ENCODE measurements at regions not wholly inside any gene's neighbourhood (a gene's known extent, or its start where the extent isn't known, plus 50 kb on each side); places are given as distances from the start of the nearest gene placed in this dataset.
"Not testable (repeated sequence)": the region's sequence is repeated elsewhere in the genome, so short reads cannot be mapped to it uniquely, and the experiment has no call there.

DNA sequence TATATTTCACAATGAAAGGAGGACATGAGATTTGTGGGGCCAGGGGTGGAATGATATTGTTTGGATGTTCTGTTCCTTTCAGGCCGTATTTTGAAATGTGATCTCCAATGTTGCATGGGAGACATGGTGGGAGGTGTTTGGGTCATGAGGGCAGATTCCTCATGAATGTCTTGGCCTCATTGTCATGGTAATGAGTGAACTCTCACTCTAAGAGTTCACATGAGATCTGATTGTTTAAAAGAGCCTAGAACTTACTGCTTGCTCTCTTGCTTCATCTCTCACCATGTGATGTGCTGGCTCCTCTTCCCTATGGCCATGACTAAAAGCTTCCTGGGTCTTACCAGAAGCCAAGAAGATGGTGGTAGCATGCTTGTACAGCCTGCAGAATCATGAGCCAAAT is 1183.0 kb downstream of the TECRL start:
- DNase-seq, result no peak

- no peak for DNase-seq
Measured at GRCh38 chr4:63222466-63222865, 1186.8 kb downstream of the TECRL start.

- no peak for DNase-seq
Measured at GRCh38 chr4:63221477-63221876, 1187.8 kb downstream of the TECRL start.

- no peak for DNase-seq
Measured at GRCh38 chr4:63218856-63219255, 1190.4 kb downstream of the TECRL start.

GRCh38 chr4:63214076-63214475 is 1195.2 kb downstream of the TECRL start:
- DNase-seq, result no peak

DNA sequence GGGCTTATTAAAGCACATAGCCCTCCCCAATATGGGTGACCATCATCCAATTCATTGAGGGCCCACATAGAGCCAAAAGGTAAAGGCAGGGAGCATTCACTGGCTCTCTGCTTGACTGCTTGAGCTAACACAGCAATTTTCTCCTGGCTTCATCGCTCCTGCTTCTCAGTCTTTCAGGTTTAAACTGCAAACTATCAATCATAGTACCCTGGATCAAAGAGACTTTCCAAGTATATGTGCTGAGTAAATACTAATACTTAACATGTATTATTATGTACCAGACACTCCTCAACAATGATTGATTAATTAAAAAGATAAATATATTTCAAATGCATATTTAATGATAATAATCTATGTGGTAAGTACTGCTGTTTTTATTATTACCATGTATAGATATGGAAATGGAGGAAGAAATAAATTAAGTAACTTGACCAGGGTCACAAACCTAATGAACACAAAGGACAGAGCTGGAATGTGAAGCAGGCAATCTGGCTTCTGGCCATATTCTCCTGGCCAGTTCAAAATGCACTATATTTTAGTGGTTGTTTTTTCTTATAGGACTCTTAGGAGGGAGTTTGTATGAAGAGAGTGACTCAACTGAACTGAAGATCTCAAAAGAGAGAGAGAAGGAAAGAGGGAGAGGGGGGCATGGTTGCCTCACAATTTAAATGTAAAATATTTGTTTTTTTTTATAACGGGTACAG is 1197.3 kb downstream of the TECRL start:
- no peak for DNase-seq

DNA sequence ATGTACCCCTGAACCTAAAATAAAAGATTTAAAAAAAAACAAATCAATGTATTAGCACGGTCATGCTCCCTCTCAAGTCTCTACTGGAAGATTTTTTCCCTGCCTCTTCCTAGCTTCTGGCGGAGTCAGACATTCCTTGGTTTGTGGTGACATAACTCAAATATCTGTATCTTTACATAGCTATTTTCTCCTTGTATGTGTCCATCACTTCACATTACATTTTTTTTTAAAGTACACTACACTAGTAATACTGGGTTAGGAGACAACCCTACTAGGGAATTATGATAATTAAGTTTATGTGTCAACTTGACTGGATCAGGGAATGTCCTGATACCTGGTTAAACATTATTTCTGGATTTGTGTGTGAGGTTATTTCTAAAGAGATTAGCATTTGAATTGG is 1197.9 kb downstream of the TECRL start:
- no peak for DNase-seq

GRCh38 chr4:63193029-63193428 is 1216.2 kb downstream of the TECRL start:
- not testable (repeated sequence) for DNase-seq

DNA sequence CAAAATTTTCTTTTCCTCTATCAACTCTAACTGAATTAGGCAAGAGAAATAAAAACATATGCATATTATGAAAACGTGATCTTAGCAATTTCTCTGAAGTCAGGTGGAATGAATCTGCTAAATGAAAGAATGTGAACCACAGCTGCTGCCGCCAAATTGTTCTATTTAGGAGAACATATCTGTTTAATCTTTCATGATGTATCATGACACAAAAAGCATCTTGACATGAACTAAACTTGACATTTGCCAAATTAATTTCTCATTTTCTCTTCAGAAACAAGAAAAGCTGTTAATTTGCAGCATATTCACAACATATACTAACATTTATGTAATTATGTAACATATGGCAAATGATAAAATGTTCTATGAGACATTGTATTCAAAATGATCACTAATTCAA is 1237.9 kb downstream of the TECRL start:
- no peak for DNase-seq

GRCh38 chr4:63170923-63171322 is 1238.3 kb downstream of the TECRL start:
- no peak for DNase-seq

DNA sequence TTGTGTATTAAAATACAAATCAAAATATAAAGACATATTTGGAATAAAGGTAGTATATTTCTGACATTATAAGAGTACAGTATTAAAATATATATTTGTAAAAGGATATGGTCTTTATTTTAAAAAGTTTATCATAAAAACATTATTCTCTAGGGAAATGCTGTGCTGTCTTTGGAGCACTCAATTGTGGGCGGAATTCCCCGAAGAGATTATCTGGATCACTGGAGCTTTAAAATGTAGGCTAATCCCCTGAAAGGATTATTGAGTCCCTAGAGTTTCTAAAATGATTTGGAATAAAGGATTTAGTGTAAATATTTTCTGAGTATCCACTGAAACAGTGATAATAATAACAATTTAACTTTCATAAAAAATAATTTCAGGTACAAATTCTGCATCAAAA is 1239.4 kb downstream of the TECRL start:
- no peak for DNase-seq

DNA sequence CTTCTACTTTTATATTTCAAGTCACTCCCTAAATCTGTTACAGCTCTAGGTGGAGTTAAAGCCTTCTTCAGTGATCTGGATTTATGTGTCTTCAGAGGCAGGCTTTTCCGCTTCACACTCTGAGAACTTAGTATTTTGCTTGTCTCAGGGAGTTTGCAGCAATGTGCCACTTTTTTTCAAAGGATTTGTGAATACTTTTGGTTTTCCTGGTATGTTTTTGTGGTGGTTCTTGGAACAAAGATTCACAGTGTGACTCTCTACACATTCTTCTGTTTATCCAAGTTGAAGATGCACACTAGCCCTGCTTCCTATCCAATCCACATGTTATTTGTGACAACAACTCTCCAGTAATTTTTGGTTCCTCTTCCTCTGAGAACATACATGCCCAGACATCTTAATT is 1253.7 kb downstream of the TECRL start:
- DNase-seq, result no peak

GRCh38 chr4:63123441-63123840 is 1285.8 kb downstream of the TECRL start:
- DNase-seq, result no peak

- no peak for DNase-seq
Measured at GRCh38 chr4:63122955-63123354, 1286.3 kb downstream of the TECRL start.

DNA sequence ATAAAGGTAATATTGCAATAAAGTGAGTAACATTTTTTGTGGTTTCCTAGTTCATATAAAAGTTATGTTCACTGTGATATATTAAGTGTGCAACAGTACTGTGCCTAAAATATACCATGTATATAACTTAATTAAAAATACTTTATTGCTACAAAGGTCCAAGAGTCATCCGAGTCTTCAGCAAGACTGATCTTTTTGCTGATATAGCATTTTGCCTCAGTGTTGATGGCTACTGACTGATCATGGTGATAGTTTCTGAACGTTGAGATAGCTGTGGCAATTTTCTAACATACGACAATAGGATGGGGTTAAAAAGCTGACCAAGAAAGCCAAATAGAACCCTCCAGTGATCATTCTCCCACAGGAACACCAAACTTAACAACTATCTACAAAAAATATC is 1302.7 kb downstream of the TECRL start:
- DNase-seq, result no peak

GRCh38 chr4:63105839-63106238 is 1303.4 kb downstream of the TECRL start:
- no peak for DNase-seq

GRCh38 chr4:63090641-63091040 is 1318.6 kb downstream of the TECRL start:
- DNase-seq, result no peak

- DNase-seq, result no peak
Measured at GRCh38 chr4:63085091-63085490, 1324.2 kb downstream of the TECRL start.

DNA sequence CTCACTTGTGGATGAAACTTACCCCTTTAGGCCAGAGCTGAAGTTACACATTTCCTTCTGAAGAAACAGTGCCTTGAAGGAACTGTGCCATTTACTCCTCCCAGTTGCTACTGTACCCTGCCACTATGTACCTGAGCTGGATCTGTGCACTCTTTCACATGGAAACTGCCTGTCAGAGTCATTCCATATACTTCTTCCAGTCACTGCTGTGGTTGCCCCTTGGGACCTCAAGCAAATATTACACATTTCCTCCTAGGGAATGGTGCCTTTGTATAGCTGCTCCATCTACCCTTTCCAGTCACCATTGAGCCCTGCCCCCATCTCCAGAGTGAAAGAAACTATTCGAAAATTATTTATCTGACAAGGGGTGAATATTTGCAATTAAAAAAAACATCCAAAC is 1328.3 kb downstream of the TECRL start:
- DNase-seq, result no peak

- DNase-seq, result no peak
Measured at GRCh38 chr4:63063760-63064159, 1345.5 kb downstream of the TECRL start.

GRCh38 chr4:63062891-63063290 is 1346.4 kb downstream of the TECRL start:
- not testable (repeated sequence) for DNase-seq

DNA sequence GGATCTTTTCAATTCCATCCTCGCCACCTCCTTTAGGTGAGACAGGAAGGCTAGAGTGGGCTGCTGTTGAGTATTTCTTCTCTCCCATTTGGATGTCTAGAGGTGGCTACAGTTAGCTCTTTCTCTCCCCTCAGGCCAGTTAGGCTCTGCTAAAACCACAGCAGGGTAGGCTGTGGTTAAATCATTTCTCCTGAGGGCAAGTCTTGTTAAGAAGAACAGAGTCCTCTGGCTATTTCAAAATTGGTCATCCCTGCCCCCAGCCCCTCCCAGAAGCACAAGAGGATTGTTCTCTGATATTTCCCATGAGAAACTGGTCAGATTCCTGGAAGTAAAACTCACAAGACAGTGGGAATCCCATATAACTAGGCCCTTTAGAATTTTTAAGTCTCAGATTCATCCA is 1359.5 kb downstream of the TECRL start:
- DNase-seq, result no peak

- no peak for DNase-seq
Measured at GRCh38 chr4:63049278-63049677, 1360.0 kb downstream of the TECRL start.

DNA sequence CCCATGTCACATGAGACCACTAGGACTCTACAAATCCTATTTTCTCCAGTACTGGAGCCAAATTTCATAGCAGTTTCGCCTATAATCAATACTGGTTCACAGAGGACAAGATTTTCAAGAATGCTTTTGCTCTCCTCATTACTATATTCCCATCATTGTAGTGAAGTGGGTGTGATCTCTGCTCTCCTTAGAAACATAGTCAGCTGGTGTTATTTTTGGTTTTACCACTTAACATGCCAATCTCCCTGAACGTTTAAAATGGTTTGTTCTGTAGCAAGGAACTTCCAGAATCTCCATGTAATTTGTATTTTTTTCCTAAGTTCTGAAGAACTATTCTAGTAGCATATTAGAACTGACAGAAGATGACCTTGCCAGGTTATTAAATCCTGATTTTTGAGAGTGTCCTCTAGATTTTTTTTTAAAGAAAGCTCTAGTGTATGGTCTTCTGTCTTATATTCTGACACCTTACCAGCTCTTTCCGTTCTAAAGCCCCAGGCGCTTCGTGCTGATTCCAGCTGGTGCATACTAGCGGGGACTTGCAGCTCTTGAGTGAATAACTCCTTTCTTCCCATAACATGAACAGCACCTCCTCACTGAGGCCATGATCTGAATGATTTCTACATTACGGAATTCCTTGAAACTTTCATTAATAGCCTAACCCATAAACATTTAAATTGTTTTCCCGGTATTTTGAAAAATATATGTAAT is 1372.9 kb downstream of the TECRL start:
- no peak for DNase-seq

DNA sequence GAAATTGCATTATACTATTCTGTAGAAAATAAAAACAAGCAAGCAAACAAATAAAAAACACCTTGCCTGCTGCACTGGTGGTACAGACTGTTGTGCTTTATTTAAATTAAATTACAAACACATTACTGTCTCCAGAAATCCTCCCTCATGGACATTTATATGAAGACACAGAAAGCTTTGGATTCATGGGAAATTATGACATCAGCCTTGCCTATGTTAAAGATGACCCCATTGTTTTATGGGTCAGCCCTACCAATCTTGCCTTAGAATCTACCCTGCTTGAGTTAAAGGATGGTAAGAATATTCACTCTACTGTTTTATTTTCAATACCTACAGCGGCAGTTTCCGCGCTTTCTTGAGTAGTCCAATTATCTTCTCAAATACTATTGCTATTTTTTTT is 1379.9 kb downstream of the TECRL start:
- DNase-seq, result no peak

All from NK-92 treated with Interleukin-12 subunit alpha and Interleukin-12 subunit beta, amount 100 ng/mL, for 24 hours (cell line).